Epithelial cell of proximal tubule (primary cell): ENCODE measurements at regions not wholly inside any gene's neighbourhood (a gene's known extent, or its start where the extent isn't known, plus 50 kb on each side); places are given as distances from the start of the nearest gene placed in this dataset.

ENCODE experiments used
- DNase-seq: peaks from one replicate; pipeline ENCODE4 v3.0.0-alpha.2; 2011; ENCODE audit warnings: low read depth
- H3K4me3 ChIP-seq: 2 replicates; pipeline ENCODE4 v1.5.1; 2011; ENCODE audit warnings: low read depth, mild to moderate bottlenecking, low read length
- CTCF ChIP-seq: conservative IDR thresholded peaks from 2 replicates; pipeline ENCODE4 v1.5.1; 2012; ENCODE audit warnings: low read depth, mild to moderate bottlenecking, low read length

GRCh38 chr19:30174357-30174645 lies 197.9 kb upstream of the ZNF536 start:
- DNase-seq = no peak
- H3K4me3 ChIP-seq = no peak overlapping the region
- TF ChIP-seq CTCF = no peak

- H3K4me3 ChIP-seq = no peak overlapping the region
- DNase-seq = no peak
- no peak for TF ChIP-seq CTCF
Measured at GRCh38 chr19:30174791-30175190, 197.4 kb upstream of the ZNF536 start.

- no peak for DNase-seq
- TF ChIP-seq CTCF = no peak
- no peak overlapping the region for H3K4me3 ChIP-seq
Measured at GRCh38 chr19:30175987-30176386, 196.2 kb upstream of the ZNF536 start.

- no peak overlapping the region for H3K4me3 ChIP-seq
- TF ChIP-seq CTCF = no peak
- no peak for DNase-seq
Measured at GRCh38 chr19:30178721-30179402, 193.3 kb upstream of the ZNF536 start.

GRCh38 chr19:30180691-30181090 lies 191.5 kb upstream of the ZNF536 start:
- no peak overlapping the region for H3K4me3 ChIP-seq
- no peak for TF ChIP-seq CTCF
- no peak for DNase-seq

DNA sequence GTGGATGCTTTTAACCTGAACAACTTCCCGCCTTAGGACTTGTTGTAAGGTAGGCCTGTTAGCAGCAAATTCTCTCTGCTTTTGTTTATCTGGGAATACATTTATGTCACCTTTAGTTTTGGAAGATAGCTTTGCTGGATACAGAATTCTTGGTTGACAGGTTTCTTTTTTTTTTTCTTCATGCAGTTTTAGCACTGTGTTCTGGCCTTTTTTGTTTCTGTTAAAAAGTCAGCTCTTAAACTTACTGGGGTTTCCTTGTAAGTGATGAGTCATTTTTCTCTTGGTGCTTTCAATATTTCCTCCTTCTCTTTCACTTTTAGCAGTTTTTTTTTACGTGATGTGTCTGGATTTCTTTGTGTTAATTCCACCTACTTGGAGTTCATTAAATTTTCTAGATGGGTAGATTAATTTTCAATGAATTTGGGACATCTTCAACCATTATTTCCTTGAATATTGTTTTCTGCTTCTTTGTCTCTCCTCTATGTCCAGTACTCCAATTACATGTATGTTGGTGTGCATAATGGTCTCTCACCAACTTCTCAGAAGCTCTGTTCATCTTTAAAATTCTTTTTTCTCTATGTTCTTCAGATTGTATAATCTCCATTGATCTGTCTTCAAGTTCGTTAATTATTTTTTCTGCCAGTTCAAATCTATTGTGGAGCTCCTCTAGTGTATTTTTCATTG lies 188.2 kb upstream of the ZNF536 start:
- H3K4me3 ChIP-seq = no peak overlapping the region
- no peak for TF ChIP-seq CTCF
- DNase-seq = no peak

DNA sequence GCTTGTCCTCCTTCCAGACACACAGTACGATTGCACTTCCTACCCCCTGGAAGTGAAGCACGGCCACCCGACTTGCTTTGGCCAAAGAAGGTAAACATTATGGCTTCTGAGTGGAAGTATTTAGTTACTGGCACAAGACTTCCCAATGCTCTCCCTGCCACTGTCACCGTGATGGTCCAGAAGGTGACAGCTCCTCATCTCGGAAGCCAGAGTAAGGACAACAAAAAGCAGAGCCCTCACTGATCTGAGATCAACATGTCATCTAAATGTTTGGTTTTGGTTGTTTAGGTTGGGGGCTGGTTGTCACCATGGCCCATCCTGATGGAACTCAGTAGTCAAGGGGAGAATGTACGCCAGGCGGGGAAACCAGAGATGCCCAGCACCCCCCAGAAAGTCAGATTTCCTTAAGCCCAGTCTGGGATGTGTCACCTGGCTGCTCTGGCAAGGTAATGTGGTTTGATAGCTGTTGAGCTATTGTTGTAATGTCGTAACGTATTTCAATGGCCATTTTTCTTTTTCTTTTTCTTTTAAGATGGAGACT lies 170.1 kb upstream of the ZNF536 start:
- H3K4me3 ChIP-seq = no peak overlapping the region
- no peak for TF ChIP-seq CTCF

More for the DNA sequence above, 170.1 kb upstream of the ZNF536 start:
- DNase-seq = no peak
